Liver (tissue), 8 donors: ENCODE measurements at regions not wholly inside any gene's neighbourhood (a gene's known extent, or its start where the extent isn't known, plus 50 kb on each side); places are given as distances from the start of the nearest gene placed in this dataset.

ENCODE experiments used
- DNase-seq: peaks from one replicate; pipeline ENCODE4 v3.0.0-alpha.2; 2017; ENCODE audit warnings: low spot score
- H3K27ac ChIP-seq, 2 donors: one replicate each; pipeline ENCODE4 v1.7.0; 2013; ENCODE audit warnings: inconsistent platforms in 2 of 2, low read length in 2 of 2, control low read depth in 1 of 2, low read depth in 1 of 2, mild to moderate bottlenecking in 1 of 2
- H3K27me3 ChIP-seq, 4 donors: one replicate each; pipeline versions ENCODE4 v1.6.1 to v1.7.0; 2013; ENCODE audit warnings: low read length in 3 of 4, inconsistent platforms in 1 of 4, mild to moderate bottlenecking in 1 of 4, moderate library complexity in 1 of 4; ENCODE audit not compliant: control insufficient read depth in 4 of 4, insufficient read depth in 4 of 4
- H3K36me3 ChIP-seq, 4 donors: one replicate each; pipeline versions ENCODE4 v1.6.1 to v1.7.0; 2013; ENCODE audit warnings: low read length in 3 of 4, mild to moderate bottlenecking in 3 of 4, low read depth in 1 of 4, moderate library complexity in 1 of 4; ENCODE audit not compliant: control insufficient read depth in 4 of 4, insufficient read depth in 3 of 4
- H3K4me1 ChIP-seq, 4 donors: one replicate each; pipeline versions ENCODE4 v1.6.1 to v1.7.0; 2013; ENCODE audit warnings: low read length in 3 of 4, mild to moderate bottlenecking in 3 of 4, moderate library complexity in 1 of 4; ENCODE audit not compliant: control insufficient read depth in 4 of 4, insufficient read depth in 4 of 4
- H3K4me3 ChIP-seq, 3 donors: one replicate each; pipeline versions ENCODE4 v1.6.1 to v1.7.0; 2013; ENCODE audit warnings: low read length in 3 of 3, control low read depth in 1 of 3, low read depth in 1 of 3, mild to moderate bottlenecking in 1 of 3
- H3K9ac ChIP-seq, 2 donors: one replicate each; pipeline ENCODE4 v1.7.0; 2013; ENCODE audit warnings: low read length in 2 of 2, mild to moderate bottlenecking in 2 of 2, moderate library complexity in 2 of 2, control low read depth in 1 of 2, low read depth in 1 of 2
- H3K9me3 ChIP-seq, 4 donors: one replicate each; pipeline versions ENCODE4 v1.6.1 to v1.7.0; 2013; ENCODE audit warnings: low read length in 3 of 4; ENCODE audit not compliant: control insufficient read depth in 4 of 4
- EGR1 ChIP-seq, 2 donors: IDR thresholded peaks; 2 replicates each; pipeline ENCODE4 v1.6.1; 2016 to 2018; ENCODE audit warnings: antibody characterized with exemption in 2 of 2, low read depth in 2 of 2
- FOXA2 ChIP-seq: IDR thresholded peaks from 2 replicates; pipeline ENCODE4 v1.6.1; 2016; ENCODE audit warnings: antibody characterized with exemption
- GABPA ChIP-seq, 2 donors: IDR thresholded peaks in 1 of 2; conservative IDR thresholded peaks in 1 of 2; 2 replicates each; pipeline ENCODE4 v1.6.1; 2016; ENCODE audit warnings: antibody characterized with exemption in 2 of 2, mild to moderate bottlenecking in 1 of 2, moderate library complexity in 1 of 2
- HNF4A ChIP-seq, 2 donors: conservative IDR thresholded peaks; 2 replicates each; pipeline ENCODE4 v1.6.1; 2016; ENCODE audit warnings: antibody characterized with exemption in 2 of 2, mild to moderate bottlenecking in 2 of 2
- JUND ChIP-seq, 2 donors: IDR thresholded peaks; 2 replicates each; pipeline ENCODE4 v1.6.1; 2016; ENCODE audit warnings: antibody characterized with exemption in 2 of 2
- NR2F2 ChIP-seq: IDR thresholded peaks from 2 replicates; pipeline ENCODE4 v1.6.1; 2016; ENCODE audit warnings: antibody characterized with exemption
- RAD21 ChIP-seq, 2 donors: IDR thresholded peaks; 2 replicates each; pipeline ENCODE4 v1.6.1; 2016; ENCODE audit warnings: antibody characterized with exemption in 2 of 2, mild to moderate bottlenecking in 2 of 2
- REST ChIP-seq: IDR thresholded peaks from 2 replicates; pipeline ENCODE4 v1.6.1; 2016; ENCODE audit warnings: antibody characterized with exemption, mild to moderate bottlenecking
- RXRA ChIP-seq, 2 donors: IDR thresholded peaks; 2 replicates each; pipeline ENCODE4 v1.6.1; 2017 to 2018; ENCODE audit warnings: antibody characterized with exemption in 2 of 2, mild to moderate bottlenecking in 1 of 2
- SP1 ChIP-seq: IDR thresholded peaks from 2 replicates; pipeline ENCODE4 v1.6.1; 2018; ENCODE audit warnings: antibody characterized with exemption, mild to moderate bottlenecking
- TAF1 ChIP-seq: conservative IDR thresholded peaks from 2 replicates; pipeline ENCODE4 v1.6.1; 2016; ENCODE audit warnings: antibody characterized with exemption, mild to moderate bottlenecking
- YY1 ChIP-seq: IDR thresholded peaks from 2 replicates; pipeline ENCODE4 v1.6.1; 2016; ENCODE audit warnings: antibody characterized with exemption, mild to moderate bottlenecking
- WGBS: extraction: QIAGEN DNeasy Blood & Tissue Kit; methylation state at CpG from one replicate; pipeline ENCODE4 v1.1.7; 2013; 5-methylcytosine and 5-hydroxymethylcytosine counted together
- TF ChIP-seq, protein P1 (sequence below): IDR thresholded peaks from 2 replicates; pipeline ENCODE4 v1.6.1; 2016; ENCODE audit warnings: antibody characterized with exemption
- TF ChIP-seq, protein P2 (sequence below): fragments of 150-350 bp; IDR thresholded peaks from 2 replicates; pipeline ENCODE4 v1.5.1; 2017; ENCODE audit warnings: improper control_type of control experiment, low read depth, low read length; ENCODE audit not compliant: missing input control
- TF ChIP-seq, protein P3 (sequence below): IDR thresholded peaks from 2 replicates; pipeline ENCODE4 v1.6.1; 2016; ENCODE audit warnings: antibody characterized with exemption
- TF ChIP-seq, protein P4 (sequence below): IDR thresholded peaks from 2 replicates; pipeline ENCODE4 v1.6.1; 2016; ENCODE audit warnings: antibody characterized with exemption
- donor health status: healthy.
- donor health status: healthy.
- donor health status: healthy.
- donor health status: healthy.
- donor health status: healthy.

- H3K9ac ChIP-seq, result no peak overlapping the region
- 51% methylated on average over 3 of the region's 3 CpGs for WGBS
- TF ChIP-seq, protein P1, sequence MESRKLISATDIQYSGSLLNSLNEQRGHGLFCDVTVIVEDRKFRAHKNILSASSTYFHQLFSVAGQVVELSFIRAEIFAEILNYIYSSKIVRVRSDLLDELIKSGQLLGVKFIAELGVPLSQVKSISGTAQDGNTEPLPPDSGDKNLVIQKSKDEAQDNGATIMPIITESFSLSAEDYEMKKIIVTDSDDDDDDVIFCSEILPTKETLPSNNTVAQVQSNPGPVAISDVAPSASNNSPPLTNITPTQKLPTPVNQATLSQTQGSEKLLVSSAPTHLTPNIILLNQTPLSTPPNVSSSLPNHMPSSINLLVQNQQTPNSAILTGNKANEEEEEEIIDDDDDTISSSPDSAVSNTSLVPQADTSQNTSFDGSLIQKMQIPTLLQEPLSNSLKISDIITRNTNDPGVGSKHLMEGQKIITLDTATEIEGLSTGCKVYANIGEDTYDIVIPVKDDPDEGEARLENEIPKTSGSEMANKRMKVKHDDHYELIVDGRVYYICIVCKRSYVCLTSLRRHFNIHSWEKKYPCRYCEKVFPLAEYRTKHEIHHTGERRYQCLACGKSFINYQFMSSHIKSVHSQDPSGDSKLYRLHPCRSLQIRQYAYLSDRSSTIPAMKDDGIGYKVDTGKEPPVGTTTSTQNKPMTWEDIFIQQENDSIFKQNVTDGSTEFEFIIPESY, result no peak
- TF ChIP-seq FOXA2, result no peak
- TF ChIP-seq, protein P2, sequence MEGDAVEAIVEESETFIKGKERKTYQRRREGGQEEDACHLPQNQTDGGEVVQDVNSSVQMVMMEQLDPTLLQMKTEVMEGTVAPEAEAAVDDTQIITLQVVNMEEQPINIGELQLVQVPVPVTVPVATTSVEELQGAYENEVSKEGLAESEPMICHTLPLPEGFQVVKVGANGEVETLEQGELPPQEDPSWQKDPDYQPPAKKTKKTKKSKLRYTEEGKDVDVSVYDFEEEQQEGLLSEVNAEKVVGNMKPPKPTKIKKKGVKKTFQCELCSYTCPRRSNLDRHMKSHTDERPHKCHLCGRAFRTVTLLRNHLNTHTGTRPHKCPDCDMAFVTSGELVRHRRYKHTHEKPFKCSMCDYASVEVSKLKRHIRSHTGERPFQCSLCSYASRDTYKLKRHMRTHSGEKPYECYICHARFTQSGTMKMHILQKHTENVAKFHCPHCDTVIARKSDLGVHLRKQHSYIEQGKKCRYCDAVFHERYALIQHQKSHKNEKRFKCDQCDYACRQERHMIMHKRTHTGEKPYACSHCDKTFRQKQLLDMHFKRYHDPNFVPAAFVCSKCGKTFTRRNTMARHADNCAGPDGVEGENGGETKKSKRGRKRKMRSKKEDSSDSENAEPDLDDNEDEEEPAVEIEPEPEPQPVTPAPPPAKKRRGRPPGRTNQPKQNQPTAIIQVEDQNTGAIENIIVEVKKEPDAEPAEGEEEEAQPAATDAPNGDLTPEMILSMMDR, result no peak
- TF ChIP-seq RXRA (IDR thresholded peaks at IDR 0.05), result no peak
- no peak for TF ChIP-seq RAD21 (IDR thresholded peaks at IDR 0.05)
- TF ChIP-seq, protein P3, sequence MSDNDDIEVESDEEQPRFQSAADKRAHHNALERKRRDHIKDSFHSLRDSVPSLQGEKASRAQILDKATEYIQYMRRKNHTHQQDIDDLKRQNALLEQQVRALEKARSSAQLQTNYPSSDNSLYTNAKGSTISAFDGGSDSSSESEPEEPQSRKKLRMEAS, result no peak
- TF ChIP-seq GABPA (IDR thresholded peaks at IDR 0.05 in 1 of 2, conservative IDR thresholded peaks at IDR 0.05 in 1 of 2), result no peak
- no peak for TF ChIP-seq TAF1
- TF ChIP-seq NR2F2, result no peak
- TF ChIP-seq YY1, result no peak
- TF ChIP-seq SP1, result no peak
- no peak for TF ChIP-seq HNF4A (conservative IDR thresholded peaks at IDR 0.05)
- no peak for TF ChIP-seq REST
- H3K4me1 ChIP-seq, result peaks cover 0 to 4% (median under 1%) of the 10 kb centered on the region in 4 donors
- DNase-seq, result no peak
- no peaks in the 10 kb centered on the region for H3K9me3 ChIP-seq
- H3K36me3 ChIP-seq, result no peaks in the 10 kb centered on the region
- H3K27ac ChIP-seq, result no peak overlapping the region
- H3K4me3 ChIP-seq, result no peak overlapping the region
- H3K27me3 ChIP-seq, result no peaks in the 10 kb centered on the region
These were observed 1047.0 kb downstream of the TUSC7 start for GRCh38 chr3:117756563-117756962.

DNA sequence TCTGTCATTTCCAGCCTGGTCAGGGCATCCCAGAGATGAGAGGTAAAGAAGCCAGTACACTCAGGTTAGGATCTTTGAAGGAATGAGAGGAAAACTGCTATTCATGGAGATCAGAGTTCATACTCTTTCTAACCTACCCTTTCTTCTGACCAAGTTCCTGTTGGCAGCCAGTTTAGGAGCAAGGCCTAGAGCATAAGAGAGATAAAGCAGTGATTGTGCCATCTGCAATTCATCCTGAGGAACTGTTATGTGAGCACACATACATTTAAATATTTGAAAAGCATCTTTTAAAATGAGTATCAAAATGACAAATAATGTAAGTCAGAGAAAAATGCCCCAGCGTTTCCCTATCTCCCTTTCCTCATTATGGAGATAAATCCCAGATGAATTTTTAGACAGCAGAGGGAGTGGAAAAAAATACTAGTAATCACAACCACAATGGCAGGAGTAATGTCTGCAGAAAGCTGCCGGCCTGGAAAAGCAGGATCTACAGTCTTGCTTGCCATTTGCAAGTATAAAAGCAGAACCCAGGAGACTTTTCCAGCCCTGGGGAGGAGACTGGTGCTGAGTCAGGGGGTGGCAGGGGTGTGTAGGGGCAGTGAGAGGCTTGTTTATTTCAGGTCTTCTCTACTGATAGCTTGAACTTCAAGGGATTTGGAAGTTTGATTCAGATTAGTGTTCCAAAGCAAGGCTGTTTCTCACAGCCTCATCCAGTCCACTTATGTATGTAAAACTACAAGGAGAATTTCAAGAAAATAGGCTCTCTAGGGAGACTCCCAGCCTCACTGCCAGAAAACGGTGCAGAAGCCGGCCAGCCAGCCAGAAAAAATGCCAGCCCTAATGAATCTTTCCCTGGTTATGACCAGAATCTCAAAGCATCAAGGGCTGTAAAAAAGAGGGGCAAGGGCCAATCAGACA, 1052.4 kb downstream of the TUSC7 start:
- H3K36me3 ChIP-seq, result no peaks in the 10 kb centered on the region
- 42% methylated on average over 4 of the region's 4 CpGs for whole genome bisulfite sequencing
- TF ChIP-seq EGR1 (IDR thresholded peaks at IDR 0.05; ENCODE audit: low read depth in 2 of 2) (no peak), JUND (IDR thresholded peaks at IDR 0.05) (no peak), RXRA (IDR thresholded peaks at IDR 0.05) (no peak), YY1 (no peak), HNF4A (conservative IDR thresholded peaks at IDR 0.05) (no peak), FOXA2 (no peak), GABPA (IDR thresholded peaks at IDR 0.05 in 1 of 2, conservative IDR thresholded peaks at IDR 0.05 in 1 of 2) (no peak), NR2F2 (no peak), RAD21 (IDR thresholded peaks at IDR 0.05) (no peak)
- TF ChIP-seq, protein P4, sequence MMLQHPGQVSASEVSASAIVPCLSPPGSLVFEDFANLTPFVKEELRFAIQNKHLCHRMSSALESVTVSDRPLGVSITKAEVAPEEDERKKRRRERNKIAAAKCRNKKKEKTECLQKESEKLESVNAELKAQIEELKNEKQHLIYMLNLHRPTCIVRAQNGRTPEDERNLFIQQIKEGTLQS, result no peak
- TF ChIP-seq, protein P2, result no peak

More for the DNA sequence above, 1052.4 kb downstream of the TUSC7 start:
- Histone ChIP-seq H3K9ac (no peak overlapping the region), H3K4me1 (no peaks in the 10 kb centered on the region), H3K9me3 (no peaks in the 10 kb centered on the region), H3K27me3 (peaks cover 0 to 5% (median 0%) of the 10 kb centered on the region in 4 donors), H3K4me3 (no peak overlapping the region), H3K27ac (no peak overlapping the region)
- no peak for DNase-seq
